HL-60 (cell line): ENCODE measurements at regions not wholly inside any gene's neighbourhood (a gene's known extent, or its start where the extent isn't known, plus 50 kb on each side); places are given as distances from the start of the nearest gene placed in this dataset.

Experiments used
- GABPA ChIP-seq: IDR thresholded peaks from 2 replicates; pipeline ENCODE4 v1.6.1; 2012; ENCODE audit warnings: low read depth
- POLR2AphosphoS5 ChIP-seq: IDR thresholded peaks from 2 replicates; pipeline ENCODE4 v1.6.1; 2012; ENCODE audit warnings: low read depth
- TF ChIP-seq, protein P1 (sequence below): IDR thresholded peaks from 2 replicates; pipeline ENCODE4 v1.6.1; 2012; ENCODE audit warnings: low read depth; ENCODE audit not compliant: insufficient replicate concordance
- TF ChIP-seq, protein P2 (sequence below): IDR thresholded peaks from one replicate; pipeline ENCODE4 v1.5.1; 2011; ENCODE audit warnings: low read length, control low read depth, inconsistent platforms; ENCODE audit not compliant: insufficient read depth

DNA sequence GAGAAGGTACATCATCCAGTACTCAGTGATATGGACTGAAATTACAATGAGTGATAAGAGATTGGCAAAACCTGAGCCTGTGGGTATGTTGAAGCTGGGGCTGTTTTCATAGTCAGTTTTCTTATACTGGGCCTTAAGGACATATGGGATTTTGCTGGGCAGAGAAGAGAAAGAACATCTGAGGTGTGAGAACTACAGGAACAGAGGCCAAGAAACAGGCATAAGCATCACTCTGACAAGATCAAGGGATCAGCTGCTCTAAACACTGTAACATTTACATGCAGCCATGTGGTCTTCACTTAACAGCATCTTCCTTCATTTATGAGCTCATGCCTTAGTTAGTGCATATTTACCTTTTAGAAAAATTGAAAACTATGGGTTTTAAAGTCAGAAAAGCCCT is 220.0 kb downstream of the TRIM36 start:
- TF ChIP-seq POLR2AphosphoS5 (no peak), GABPA (no peak)
- TF ChIP-seq, protein P1, sequence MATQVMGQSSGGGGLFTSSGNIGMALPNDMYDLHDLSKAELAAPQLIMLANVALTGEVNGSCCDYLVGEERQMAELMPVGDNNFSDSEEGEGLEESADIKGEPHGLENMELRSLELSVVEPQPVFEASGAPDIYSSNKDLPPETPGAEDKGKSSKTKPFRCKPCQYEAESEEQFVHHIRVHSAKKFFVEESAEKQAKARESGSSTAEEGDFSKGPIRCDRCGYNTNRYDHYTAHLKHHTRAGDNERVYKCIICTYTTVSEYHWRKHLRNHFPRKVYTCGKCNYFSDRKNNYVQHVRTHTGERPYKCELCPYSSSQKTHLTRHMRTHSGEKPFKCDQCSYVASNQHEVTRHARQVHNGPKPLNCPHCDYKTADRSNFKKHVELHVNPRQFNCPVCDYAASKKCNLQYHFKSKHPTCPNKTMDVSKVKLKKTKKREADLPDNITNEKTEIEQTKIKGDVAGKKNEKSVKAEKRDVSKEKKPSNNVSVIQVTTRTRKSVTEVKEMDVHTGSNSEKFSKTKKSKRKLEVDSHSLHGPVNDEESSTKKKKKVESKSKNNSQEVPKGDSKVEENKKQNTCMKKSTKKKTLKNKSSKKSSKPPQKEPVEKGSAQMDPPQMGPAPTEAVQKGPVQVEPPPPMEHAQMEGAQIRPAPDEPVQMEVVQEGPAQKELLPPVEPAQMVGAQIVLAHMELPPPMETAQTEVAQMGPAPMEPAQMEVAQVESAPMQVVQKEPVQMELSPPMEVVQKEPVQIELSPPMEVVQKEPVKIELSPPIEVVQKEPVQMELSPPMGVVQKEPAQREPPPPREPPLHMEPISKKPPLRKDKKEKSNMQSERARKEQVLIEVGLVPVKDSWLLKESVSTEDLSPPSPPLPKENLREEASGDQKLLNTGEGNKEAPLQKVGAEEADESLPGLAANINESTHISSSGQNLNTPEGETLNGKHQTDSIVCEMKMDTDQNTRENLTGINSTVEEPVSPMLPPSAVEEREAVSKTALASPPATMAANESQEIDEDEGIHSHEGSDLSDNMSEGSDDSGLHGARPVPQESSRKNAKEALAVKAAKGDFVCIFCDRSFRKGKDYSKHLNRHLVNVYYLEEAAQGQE, result no peak
- TF ChIP-seq, protein P2, sequence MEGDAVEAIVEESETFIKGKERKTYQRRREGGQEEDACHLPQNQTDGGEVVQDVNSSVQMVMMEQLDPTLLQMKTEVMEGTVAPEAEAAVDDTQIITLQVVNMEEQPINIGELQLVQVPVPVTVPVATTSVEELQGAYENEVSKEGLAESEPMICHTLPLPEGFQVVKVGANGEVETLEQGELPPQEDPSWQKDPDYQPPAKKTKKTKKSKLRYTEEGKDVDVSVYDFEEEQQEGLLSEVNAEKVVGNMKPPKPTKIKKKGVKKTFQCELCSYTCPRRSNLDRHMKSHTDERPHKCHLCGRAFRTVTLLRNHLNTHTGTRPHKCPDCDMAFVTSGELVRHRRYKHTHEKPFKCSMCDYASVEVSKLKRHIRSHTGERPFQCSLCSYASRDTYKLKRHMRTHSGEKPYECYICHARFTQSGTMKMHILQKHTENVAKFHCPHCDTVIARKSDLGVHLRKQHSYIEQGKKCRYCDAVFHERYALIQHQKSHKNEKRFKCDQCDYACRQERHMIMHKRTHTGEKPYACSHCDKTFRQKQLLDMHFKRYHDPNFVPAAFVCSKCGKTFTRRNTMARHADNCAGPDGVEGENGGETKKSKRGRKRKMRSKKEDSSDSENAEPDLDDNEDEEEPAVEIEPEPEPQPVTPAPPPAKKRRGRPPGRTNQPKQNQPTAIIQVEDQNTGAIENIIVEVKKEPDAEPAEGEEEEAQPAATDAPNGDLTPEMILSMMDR, result no peak
